ENCODE measurements at regions not wholly inside any gene's neighbourhood (a gene's known extent, or its start where the extent isn't known, plus 50 kb on each side); places are given as distances from the start of the nearest gene placed in this dataset.

- Histone ChIP-seq H3K27me3 (ENCODE audit: control insufficient read depth in 4 of 4, insufficient read depth in 4 of 4, low read length in 3 of 4) (no peaks in the 10 kb centered on the region), H3K36me3 (ENCODE audit: control insufficient read depth in 4 of 4, insufficient read depth in 3 of 4, low read depth in 1 of 4, low read length in 3 of 4) (no peaks in the 10 kb centered on the region), H3K9me3 (ENCODE audit: control insufficient read depth in 4 of 4, low read length in 3 of 4) (peaks cover 0 to 3% (median 1%) of the 10 kb centered on the region in 4 donors), H3K4me3 (ENCODE audit: low read depth in 1 of 3, low read length in 3 of 3) (no peak overlapping the region), H3K27ac (ENCODE audit: low read depth in 1 of 2, low read length in 2 of 2) (no peak overlapping the region), H3K4me1 (ENCODE audit: control insufficient read depth in 4 of 4, insufficient read depth in 4 of 4, low read length in 3 of 4) (no peaks in the 10 kb centered on the region), H3K9ac (ENCODE audit: low read depth in 1 of 2, low read length in 2 of 2) (no peak overlapping the region)
- WGBS, result 85% methylated on average over 1 of the region's 1 CpG
- DNase-seq (ENCODE audit: low spot score), result no peak
- TF ChIP-seq JUND (IDR thresholded peaks at IDR 0.05) (no peak), TAF1 (conservative IDR thresholded peaks at IDR 0.05) (no peak), SP1 (IDR thresholded peaks at IDR 0.05) (no peak), MAX (IDR thresholded peaks at IDR 0.05) (no peak), ZBTB33 (IDR thresholded peaks at IDR 0.05) (no peak), ATF3 (IDR thresholded peaks at IDR 0.05) (no peak), RAD21 (IDR thresholded peaks at IDR 0.05) (no peak), FOXA1 (IDR thresholded peaks at IDR 0.05) (no peak), RXRA (IDR thresholded peaks at IDR 0.05) (no peak), CTCF (IDR thresholded peaks at IDR 0.05; ENCODE audit: low read depth, low read length, missing input control) (no peak)
Observed at GRCh38 chr13:58889474-58889873, 1257.9 kb downstream of the PCDH17 start.

- TF ChIP-seq REST (IDR thresholded peaks at IDR 0.05), result no peak
- TF ChIP-seq RAD21 (IDR thresholded peaks at IDR 0.05), result no peak
- TF ChIP-seq EGR1 (IDR thresholded peaks at IDR 0.05; ENCODE audit: low read depth in 2 of 2), result no peak
- TF ChIP-seq GABPA (IDR thresholded peaks at IDR 0.05 in 1 of 2, conservative IDR thresholded peaks at IDR 0.05 in 1 of 2), result no peak
- TF ChIP-seq FOXA2 (IDR thresholded peaks at IDR 0.05), result no peak
- no peak for TF ChIP-seq RXRA (IDR thresholded peaks at IDR 0.05)
- TF ChIP-seq ATF3 (IDR thresholded peaks at IDR 0.05), result no peak
- TF ChIP-seq HNF4G (IDR thresholded peaks at IDR 0.05), result no peak
- TF ChIP-seq MAX (IDR thresholded peaks at IDR 0.05), result no peak
- TF ChIP-seq FOXA1 (IDR thresholded peaks at IDR 0.05), result no peak
- TF ChIP-seq YY1 (IDR thresholded peaks at IDR 0.05), result no peak
- TF ChIP-seq CTCF (IDR thresholded peaks at IDR 0.05; ENCODE audit: low read depth, low read length, missing input control), result no peak
- no peak for TF ChIP-seq NR2F2 (IDR thresholded peaks at IDR 0.05)
- TF ChIP-seq SP1 (IDR thresholded peaks at IDR 0.05), result no peak
- no peaks in the 10 kb centered on the region for H3K36me3 ChIP-seq (ENCODE audit: control insufficient read depth in 4 of 4, insufficient read depth in 3 of 4, low read depth in 1 of 4, low read length in 3 of 4)
- 93% methylated on average over 1 of the region's 1 CpG for WGBS
- peaks cover 0 to 3% (median 1%) of the 10 kb centered on the region in 4 donors for H3K9me3 ChIP-seq (ENCODE audit: control insufficient read depth in 4 of 4, low read length in 3 of 4)
- no peaks in the 10 kb centered on the region for H3K4me1 ChIP-seq (ENCODE audit: control insufficient read depth in 4 of 4, insufficient read depth in 4 of 4, low read length in 3 of 4)
- no peaks in the 10 kb centered on the region for H3K27me3 ChIP-seq (ENCODE audit: control insufficient read depth in 4 of 4, insufficient read depth in 4 of 4, low read length in 3 of 4)
- H3K4me3 ChIP-seq (ENCODE audit: low read depth in 1 of 3, low read length in 3 of 3), result no peak overlapping the region
- H3K27ac ChIP-seq (ENCODE audit: low read depth in 1 of 2, low read length in 2 of 2), result no peak overlapping the region
- H3K9ac ChIP-seq (ENCODE audit: low read depth in 1 of 2, low read length in 2 of 2), result no peak overlapping the region
- DNase-seq (ENCODE audit: low spot score), result no peak
Observed at GRCh38 chr13:58893396-58893795, 1261.9 kb downstream of the PCDH17 start.
